ENCODE measurements at regions not wholly inside any gene's neighbourhood (a gene's known extent, or its start where the extent isn't known, plus 50 kb on each side); places are given as distances from the start of the nearest gene placed in this dataset.

DNA sequence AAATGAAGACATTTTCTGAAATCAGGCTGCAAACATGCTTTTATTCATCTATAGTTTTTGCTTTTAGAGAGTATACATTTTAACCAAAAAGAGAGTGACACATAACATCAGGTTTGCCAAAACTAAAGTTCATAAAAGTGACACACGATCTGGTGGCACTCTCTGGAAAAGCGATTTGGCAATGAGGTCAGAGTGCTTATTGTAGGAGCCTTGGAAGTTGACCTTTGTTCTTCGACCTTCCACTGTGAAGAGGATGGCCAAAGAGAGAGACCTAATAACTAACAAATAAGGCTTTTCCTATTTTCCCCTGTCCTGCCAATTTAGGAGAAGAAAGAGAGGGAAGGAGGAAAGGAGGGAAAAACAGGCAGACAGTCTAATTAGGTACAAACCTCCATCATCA is 230.1 kb downstream of the SIM1 start:
- CTCF ChIA-PET: no interaction called here
- intact Hi-C loops (cut with micrococcal nuclease; ENCODE audit: unreplicated experiment): no loop called here
- no peak overlapping the region for H3K27ac ChIP-seq

DNA sequence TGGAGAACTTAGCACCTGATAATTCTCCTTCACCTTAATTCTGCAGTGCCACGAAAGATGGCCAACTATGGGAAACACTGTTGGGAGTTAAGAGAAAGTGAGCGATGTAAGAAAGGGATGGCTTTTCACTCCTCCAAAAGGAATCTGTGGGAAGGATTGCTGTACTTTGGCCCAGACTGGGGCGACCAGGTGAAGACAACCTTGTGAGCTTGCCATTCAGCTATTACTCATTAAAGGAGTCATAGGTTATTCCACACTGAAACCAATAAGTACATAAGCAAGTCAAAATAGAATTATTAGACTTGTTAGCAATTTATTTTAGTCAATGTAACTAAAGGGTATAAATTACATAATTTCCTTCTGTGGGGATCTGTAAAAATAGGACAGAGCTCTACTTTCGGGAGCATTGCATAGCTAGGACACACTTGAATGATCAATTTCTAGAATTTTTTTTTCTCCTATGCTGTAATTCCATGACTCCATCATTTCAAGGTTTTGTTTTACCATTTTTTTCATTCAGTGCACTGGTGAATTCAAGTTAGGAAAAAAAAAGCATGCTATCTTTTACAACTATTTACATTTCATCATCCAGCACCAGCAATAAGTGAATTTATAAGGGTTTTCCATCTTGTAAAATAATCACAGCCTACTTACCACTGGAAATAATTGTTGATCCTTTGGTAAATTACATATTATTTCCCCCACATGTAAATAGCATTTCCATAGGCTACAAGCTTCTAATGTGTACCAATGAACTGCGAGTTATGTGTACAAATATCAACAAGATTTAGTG is 231.7 kb downstream of the SIM1 start:
- POLR2A ChIA-PET (ENCODE audit: unreplicated experiment): interaction anchor here (0.6 to 0.7 kb wide), 2 partner anchors 67 to 201 kb away, joined by 7 to 8 read pairs; no protein-coding TSS in a partner anchor
- Histone ChIP-seq H3K4me2 (no peak overlapping the region), H3K27ac (no peak overlapping the region), H3F3A (ENCODE audit: insufficient read depth, low read depth) (peaks cover 5% of the 10 kb centered on the region; the same call in 1 of the 2 replicates), H3K79me2 (ENCODE audit: low read depth) (no peaks in the 10 kb centered on the region), H3K9me3 (ENCODE audit: insufficient read depth, low read depth) (no peaks in the 10 kb centered on the region), H4K20me1 (ENCODE audit: insufficient read depth) (no peaks in the 10 kb centered on the region), H3K4me3 (no peak overlapping the region), H3K9me2 (ENCODE audit: insufficient read depth) (no peaks in the 10 kb centered on the region), H3K4me1 (replicated peaks; ENCODE audit: insufficient read depth) (peaks cover 28% of the 10 kb centered on the region), H2AFZ (peak overlapping the region; percentile 61; the same call in 1 of the 2 replicates), H3K27me3 (ENCODE audit: insufficient read depth, low read depth) (no peaks in the 10 kb centered on the region), H3K36me3 (ENCODE audit: low read depth) (no peaks in the 10 kb centered on the region)
- TF ChIP-seq, protein P1, sequence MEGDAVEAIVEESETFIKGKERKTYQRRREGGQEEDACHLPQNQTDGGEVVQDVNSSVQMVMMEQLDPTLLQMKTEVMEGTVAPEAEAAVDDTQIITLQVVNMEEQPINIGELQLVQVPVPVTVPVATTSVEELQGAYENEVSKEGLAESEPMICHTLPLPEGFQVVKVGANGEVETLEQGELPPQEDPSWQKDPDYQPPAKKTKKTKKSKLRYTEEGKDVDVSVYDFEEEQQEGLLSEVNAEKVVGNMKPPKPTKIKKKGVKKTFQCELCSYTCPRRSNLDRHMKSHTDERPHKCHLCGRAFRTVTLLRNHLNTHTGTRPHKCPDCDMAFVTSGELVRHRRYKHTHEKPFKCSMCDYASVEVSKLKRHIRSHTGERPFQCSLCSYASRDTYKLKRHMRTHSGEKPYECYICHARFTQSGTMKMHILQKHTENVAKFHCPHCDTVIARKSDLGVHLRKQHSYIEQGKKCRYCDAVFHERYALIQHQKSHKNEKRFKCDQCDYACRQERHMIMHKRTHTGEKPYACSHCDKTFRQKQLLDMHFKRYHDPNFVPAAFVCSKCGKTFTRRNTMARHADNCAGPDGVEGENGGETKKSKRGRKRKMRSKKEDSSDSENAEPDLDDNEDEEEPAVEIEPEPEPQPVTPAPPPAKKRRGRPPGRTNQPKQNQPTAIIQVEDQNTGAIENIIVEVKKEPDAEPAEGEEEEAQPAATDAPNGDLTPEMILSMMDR (conservative IDR thresholded peaks at IDR 0.05): no peak
- TF ChIP-seq EZH2 (IDR thresholded peaks at IDR 0.05; ENCODE audit: low read depth): no peak
- intact Hi-C loops (cut with micrococcal nuclease; ENCODE audit: unreplicated experiment): no loop called here
- no peak for DNase-seq
- BruUV-seq (replicated peaks): no TSS peak
- CTCF ChIA-PET: no interaction called here

More for the DNA sequence above, 230.1 kb downstream of the SIM1 start:
- H3K36me3 ChIP-seq (ENCODE audit: low read depth): no peaks in the 10 kb centered on the region
- no peaks in the 10 kb centered on the region for H3K79me2 ChIP-seq (ENCODE audit: low read depth)
- no peak for DNase-seq
- no peaks in the 10 kb centered on the region for H3K9me2 ChIP-seq (ENCODE audit: insufficient read depth)
- no peak overlapping the region for H3K4me3 ChIP-seq
- H2AFZ ChIP-seq: no peak overlapping the region
- no peaks in the 10 kb centered on the region for H3F3A ChIP-seq (ENCODE audit: insufficient read depth, low read depth)
- no TSS peak for BruUV-seq (replicated peaks)
- POLR2A ChIA-PET (ENCODE audit: unreplicated experiment): no interaction called here
- no peak overlapping the region for H3K4me2 ChIP-seq
- H3K9me3 ChIP-seq (ENCODE audit: insufficient read depth, low read depth): no peaks in the 10 kb centered on the region
- no peaks in the 10 kb centered on the region for H3K27me3 ChIP-seq (ENCODE audit: insufficient read depth, low read depth)
- H3K4me1 ChIP-seq (replicated peaks; ENCODE audit: insufficient read depth): peaks cover 18% of the 10 kb centered on the region
- no peaks in the 10 kb centered on the region for H4K20me1 ChIP-seq (ENCODE audit: insufficient read depth)
- TF ChIP-seq EZH2 (IDR thresholded peaks at IDR 0.05; ENCODE audit: low read depth): no peak
- TF ChIP-seq, protein P1 (conservative IDR thresholded peaks at IDR 0.05): no peak

GRCh38 chr6:100230953-100231316 is 233.8 kb downstream of the SIM1 start:
- Histone ChIP-seq H3K9me3 (ENCODE audit: insufficient read depth, low read depth) (no peaks in the 10 kb centered on the region), H4K20me1 (ENCODE audit: insufficient read depth) (no peaks in the 10 kb centered on the region), H3K79me2 (ENCODE audit: low read depth) (no peaks in the 10 kb centered on the region), H3K4me3 (no peak overlapping the region), H3K27me3 (ENCODE audit: insufficient read depth, low read depth) (no peaks in the 10 kb centered on the region), H3K9me2 (ENCODE audit: insufficient read depth) (no peaks in the 10 kb centered on the region), H3K36me3 (ENCODE audit: low read depth) (no peaks in the 10 kb centered on the region), H2AFZ (no peak overlapping the region), H3K4me2 (no peak overlapping the region), H3K4me1 (replicated peaks; ENCODE audit: insufficient read depth) (peaks cover 31% of the 10 kb centered on the region), H3K27ac (no peak overlapping the region), H3F3A (ENCODE audit: insufficient read depth, low read depth) (peaks cover 5% of the 10 kb centered on the region; the same call in 1 of the 2 replicates)
- ChIA-PET CTCF (no interaction called here), POLR2A (ENCODE audit: unreplicated experiment) (interaction anchor here (0.6 kb wide), 1 partner anchor 37 kb away, joined by 3 read pairs; no protein-coding TSS in a partner anchor)
- peak in 1 of 2 experiments; percentile 46 for DNase-seq
- TF ChIP-seq EZH2 (IDR thresholded peaks at IDR 0.05; ENCODE audit: low read depth): no peak
- TF ChIP-seq, protein P1 (conservative IDR thresholded peaks at IDR 0.05): no peak
- intact Hi-C loops (cut with micrococcal nuclease; ENCODE audit: unreplicated experiment): no loop called here
- no TSS peak for BruUV-seq (replicated peaks)
